GM12892 (cell line): ENCODE measurements at regions not wholly inside any gene's neighbourhood (a gene's known extent, or its start where the extent isn't known, plus 50 kb on each side); places are given as distances from the start of the nearest gene placed in this dataset.

Experiments
- POLR2A ChIP-seq: IDR thresholded peaks from 2 replicates; pipeline ENCODE4 v1.6.1; 2011; ENCODE audit warnings: low read depth, low read length, control low read depth
- POLR2AphosphoS5 ChIP-seq: IDR thresholded peaks from 2 replicates; pipeline ENCODE4 v1.6.1; 2011; ENCODE audit warnings: low read depth, low read length, control low read depth
- TAF1 ChIP-seq: IDR thresholded peaks from 2 replicates; pipeline ENCODE4 v1.6.1; 2011; ENCODE audit warnings: low read depth, mild to moderate bottlenecking, control low read depth, low read length, borderline replicate concordance

DNA sequence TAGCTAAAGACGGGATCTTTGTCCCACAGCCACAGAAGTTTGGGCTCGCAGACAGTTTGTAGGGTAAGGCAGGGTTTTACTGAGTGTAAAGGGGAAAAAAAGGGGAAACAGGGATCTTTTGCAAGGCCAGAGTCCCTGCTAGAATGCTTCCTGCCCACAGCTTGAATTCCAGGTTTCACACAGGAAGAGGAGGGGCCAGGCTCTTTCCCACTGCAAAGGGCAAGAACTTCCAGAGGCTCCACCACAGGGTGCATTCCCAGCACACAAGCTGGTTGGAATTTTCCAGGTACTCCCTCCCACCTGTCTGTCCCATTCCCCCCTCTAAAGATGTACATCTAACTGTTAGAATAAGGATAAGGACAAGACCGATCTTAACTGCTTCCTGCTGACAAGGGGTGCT is 1126.9 kb downstream of the KCNT2 start:
- TF ChIP-seq POLR2A (no peak), POLR2AphosphoS5 (no peak), TAF1 (no peak)
